GM21526 (cell line): ENCODE measurements at regions not wholly inside any gene's neighbourhood (a gene's known extent, or its start where the extent isn't known, plus 50 kb on each side); places are given as distances from the start of the nearest gene placed in this dataset.
"Not testable (repeated sequence)": the region's sequence is repeated elsewhere in the genome, so short reads cannot be mapped to it uniquely, and the experiment has no call there.

Experiments
- ATAC-seq: cut with Tn5 transposase; IDR thresholded peaks from one replicate; pipeline ENCODE4 v1.9.1; 2021; ENCODE audit warnings: moderate library complexity; ENCODE audit not compliant: unreplicated experiment, low FRiP score

DNA sequence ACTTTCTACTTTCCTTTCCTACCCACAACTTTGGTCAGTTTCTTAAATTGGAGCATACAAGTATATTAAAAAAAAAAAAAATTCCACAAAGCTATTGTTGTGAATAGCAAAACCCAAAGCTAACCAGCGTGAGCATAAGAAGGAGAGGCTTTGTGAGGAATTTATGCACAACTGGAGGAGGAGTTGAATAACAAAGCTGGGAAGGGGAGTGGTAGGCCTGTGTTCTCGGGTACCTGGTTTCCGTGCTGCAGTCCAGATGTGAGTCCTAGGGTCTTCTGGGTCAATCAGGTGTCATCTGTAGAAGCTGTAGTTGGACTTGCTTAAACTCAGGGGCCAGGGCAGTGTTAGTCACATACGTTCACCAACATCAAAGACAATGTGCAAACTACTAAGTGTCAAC, 422.5 kb upstream of the SGCG start:
- ATAC-seq = no peak

DNA sequence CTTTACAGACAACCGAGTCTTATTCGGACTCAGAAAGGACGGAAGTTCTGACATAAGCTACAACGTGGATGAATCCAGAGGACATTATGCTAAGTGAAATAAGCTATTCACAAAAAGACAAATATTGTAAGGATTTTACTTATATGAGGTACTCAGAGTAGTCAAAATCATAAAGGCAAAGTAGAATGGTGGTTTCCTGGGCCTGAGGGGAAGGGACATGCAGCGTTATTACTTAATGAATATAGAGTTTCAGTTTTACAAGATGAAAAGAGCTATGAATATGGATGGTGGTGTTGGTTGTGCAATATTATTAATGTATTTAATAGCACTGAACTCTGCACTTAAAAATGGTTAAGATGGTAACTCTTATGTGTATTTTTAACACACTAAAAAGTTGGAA, 419.1 kb upstream of the SGCG start:
- no peak for ATAC-seq

DNA sequence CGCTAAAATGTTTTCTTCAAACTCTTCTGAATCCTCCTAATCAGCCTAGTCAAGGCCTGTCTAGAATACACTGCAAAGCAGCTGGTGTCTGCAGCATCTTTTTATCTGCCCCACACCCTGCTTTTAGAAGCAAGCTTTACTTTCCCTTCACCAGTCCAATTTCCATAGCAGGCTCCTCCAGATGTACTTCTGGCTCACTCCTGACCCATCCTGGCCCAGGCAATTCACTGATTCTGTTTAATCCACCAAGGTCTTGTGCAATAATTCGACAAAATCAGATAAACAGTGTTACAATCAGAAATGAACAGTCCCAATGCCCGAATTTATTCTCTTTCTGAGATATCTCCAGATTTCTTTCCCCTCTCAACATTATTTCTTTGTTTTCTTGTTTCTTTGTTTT, 415.2 kb upstream of the SGCG start:
- no peak for ATAC-seq

DNA sequence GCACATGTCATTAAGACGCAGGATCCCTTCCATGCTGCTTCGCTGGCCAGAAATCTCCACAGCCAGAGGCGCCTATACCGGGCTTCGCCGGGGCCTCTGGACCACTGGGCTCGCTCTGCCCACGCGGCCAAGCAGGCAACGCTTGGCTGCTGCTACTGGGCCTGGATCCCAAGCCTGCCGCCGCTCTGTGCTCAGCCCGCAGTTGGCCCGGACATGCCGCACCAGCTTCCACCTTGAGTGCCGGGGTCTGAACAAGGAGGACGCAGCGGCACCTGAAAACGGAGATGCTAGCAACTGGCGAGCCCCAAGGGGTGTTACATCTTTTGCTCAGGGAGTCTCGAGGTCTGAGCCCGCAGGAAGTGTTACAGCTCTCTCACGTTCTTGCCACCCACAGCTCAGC, 409.9 kb upstream of the SGCG start:
- ATAC-seq = no peak

DNA sequence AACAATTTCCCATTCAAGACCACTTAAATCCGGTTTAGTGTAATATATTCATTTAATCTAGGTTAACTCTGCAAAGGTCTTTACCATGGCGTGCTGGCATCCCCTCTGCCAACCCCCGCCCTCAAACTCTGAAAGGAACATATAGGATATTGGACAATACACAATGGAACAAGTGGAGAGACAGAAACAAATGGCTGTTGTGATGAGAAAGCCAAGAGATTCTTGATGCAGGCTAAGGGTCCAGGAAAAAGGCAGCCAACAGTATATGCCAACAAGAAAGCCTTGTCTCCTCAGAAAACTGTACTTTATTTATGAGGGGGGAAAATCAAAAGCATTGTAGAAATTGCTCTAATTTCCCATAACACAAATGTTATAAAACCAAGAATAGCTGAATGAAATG, 407.3 kb upstream of the SGCG start:
- no peak for ATAC-seq

DNA sequence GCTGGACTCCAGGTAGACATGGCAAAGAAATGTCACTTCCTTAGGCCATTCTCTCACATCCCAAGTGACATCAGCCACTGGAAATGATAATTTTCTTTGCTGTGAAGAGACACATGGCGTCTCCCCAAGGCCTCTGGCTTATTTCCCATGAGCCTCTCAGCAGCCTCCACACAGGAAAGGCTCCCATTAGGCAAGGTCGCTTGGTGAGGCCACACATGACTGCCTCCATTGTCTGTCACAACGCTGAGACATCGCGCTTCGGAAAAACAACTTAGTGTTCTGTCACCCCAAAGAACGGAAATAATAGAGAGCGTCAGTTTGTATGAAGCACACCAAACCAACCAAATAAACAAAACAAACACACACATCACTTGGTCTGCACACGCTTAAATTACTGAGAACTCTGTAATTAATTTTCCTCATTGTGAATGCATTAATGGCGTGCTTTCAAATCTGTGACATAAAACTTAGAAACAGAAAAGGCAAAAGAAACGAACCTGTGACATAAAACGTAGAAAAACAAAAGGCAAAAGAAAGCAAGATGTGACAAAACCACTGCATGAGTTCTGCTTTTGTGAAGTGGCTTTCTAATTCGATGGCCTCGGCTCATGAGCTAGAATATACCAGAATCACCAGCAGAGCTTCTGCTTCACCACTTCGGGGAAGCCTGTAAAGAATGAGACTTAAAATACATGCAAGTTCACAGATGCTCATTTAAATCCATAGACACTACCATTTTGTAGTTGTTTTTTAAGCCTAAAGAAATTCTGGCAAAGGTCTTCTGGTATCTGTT, 404.2 kb upstream of the SGCG start:
- ATAC-seq = no peak

DNA sequence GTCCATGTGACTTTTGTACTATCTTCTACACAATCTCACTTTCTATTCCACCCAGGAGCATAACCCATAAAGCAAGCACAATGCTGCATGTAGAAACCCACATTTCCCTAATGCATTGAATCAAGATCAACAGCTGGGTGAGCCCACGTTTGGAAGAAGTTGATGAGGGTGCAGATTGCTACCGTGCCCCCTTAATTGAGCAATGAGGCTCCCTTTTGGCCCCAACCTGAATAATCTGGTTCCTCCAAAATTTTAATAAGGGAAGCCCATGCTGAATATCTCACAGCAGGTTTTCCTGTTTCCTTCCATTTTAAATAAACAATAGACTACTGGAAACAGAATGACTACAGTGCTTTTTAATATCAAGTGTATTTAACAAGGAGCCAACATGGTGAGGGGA, 403.6 kb upstream of the SGCG start:
- no peak for ATAC-seq

DNA sequence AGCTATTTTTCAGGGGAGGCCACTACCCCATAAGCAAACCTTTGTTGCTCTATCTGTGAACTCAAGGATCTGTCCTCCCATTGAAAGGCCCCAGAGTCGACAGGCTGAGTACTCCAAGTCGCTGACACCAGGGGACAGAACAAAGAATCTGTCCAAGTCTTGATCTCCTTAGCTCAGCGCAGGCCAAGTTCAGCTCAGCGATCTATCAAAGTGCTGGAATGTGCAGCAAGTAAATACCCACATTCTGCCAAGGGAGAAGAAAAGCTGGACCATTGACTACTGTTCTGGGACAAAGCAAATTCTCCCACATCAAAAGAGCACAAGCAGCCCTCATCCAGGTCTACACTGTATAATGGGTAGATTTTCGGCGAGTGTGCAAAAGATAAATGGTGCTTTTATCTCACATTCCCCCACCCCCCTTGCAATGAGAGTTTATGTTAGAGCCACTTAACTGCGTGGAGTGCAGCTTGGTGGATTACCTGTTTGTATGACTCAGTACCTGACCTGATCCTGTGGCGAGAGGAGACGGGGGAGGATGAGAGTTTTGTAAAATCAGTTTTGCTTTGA, 391.7 kb upstream of the SGCG start:
- no peak for ATAC-seq

DNA sequence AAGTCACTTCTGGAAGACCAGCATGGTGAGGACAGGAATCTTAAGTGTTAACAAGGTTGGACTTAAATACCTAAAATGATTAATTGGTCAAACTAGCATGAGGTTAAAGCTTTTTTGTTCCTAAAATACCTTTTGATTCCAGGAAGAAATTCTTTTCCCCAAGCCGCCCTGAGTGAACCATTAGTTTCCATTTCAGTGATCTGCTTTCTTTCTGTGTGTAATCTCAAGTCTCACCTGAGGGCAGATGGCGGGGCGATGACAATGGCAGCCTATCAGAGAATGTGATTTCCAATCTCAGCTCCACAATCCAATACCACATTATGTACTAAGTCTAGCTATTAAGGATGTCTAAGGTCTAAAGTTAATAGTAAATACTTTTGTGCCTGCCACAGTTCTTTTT, 390.9 kb upstream of the SGCG start:
- no peak for ATAC-seq

DNA sequence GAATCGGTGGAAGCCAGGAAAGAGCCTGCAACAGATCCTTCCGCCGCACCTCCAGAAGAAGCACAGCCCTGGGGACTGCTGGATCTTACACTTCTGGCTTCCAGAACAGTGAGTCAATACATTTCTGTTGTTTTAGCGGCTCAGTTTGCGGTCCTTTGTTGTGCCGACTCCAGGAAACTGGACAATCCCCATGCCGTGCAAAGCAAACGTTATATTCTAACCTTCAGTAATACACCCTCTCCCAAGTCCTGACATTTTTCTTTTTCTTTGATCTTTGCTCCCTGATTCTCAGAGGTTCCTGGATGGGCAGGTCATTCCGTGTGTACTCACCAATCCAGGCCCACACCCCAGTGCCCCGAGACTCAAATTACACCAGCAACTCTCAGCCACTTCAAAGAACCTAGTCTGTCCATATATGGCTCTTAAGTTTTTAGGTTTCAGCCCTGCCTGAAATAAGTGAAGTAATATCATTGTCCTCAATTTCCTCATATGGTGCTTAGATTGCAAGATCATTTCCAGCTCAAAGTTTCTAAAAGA, 387.1 kb upstream of the SGCG start:
- no peak for ATAC-seq

DNA sequence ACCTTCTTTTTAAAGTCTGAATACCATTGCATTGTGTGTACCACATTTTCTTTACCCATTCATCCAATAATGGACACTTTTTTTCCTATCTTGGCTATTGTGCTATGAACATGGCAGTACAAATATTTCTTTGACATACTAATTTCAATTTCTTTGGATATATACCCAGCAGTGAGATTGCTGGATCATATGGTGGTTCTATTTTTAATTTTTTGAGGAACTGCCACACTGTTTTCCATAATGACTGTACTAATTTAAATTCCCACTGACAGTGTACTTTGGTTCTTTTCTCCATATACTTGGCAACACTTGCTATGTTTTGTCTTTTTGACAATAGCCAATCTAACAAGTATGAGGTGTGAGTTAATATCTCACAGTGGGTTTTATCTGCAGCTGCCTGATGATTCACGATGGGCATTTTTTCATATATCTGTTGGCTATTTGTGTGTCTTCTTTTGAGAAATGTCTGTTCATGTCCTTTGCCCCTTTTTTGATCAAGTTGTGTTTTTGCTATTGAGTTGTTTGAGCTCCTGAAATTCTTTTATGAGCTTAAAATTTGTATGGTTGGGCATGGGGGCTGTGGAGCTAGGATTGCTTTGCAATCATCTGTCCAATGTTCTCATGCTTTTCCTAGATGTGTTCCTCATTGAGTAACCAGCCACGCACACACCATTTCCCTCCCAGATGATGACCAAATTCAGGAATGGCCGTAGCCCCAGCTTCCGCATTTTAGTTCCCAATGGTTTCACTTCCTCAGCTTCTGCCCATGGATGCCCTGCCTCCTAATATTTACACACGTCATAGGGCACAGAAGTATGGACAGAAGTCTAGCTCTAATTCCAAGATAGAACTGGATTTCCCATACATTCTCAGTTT, 380.0 kb upstream of the SGCG start:
- ATAC-seq = no peak

DNA sequence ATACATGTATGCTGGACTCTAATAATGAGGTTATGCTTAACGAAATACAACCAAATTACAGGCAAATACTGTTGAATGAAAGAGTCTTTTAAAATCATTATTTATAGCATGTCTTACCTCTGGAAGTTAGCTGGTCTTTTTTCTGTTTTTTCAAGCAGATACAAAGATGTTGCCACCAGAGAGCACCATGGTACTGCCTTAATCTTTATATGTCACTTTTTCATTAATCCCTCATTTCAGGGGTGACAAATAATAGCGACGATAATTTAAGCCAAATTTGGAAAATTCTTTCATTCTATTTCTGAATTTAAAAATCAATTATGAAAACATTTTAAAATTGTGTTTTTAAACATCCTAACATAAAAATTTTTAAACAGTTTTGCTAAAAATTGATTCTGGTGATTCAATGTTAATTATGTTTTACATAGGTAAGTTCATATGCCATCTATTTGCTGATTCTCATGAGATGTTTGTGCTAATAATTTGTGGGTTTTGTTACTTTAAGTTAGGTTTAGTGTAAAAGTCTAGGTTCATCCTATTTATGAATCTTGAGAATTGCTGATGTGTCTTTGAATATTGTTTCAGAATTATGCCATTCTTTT, 379.3 kb upstream of the SGCG start:
- no peak for ATAC-seq

DNA sequence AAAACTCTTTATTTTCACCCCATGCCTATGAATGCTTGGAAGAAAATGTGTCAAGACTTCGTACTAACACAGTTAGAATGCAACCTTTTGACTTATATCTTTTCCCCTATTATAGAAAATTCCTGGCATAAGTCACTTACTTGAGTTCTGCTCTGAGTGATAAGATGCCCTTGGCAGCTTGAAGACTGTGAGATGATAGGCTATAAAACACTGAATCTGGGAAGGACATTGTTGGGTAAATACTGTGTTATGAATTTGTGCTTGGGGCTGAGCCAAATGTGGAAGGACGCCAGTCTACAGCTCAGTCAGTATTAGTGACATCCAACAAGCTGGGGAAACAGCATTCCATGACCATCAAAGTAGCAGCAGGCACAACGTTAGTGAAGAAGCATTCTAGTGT, 368.0 kb upstream of the SGCG start:
- no peak for ATAC-seq

DNA sequence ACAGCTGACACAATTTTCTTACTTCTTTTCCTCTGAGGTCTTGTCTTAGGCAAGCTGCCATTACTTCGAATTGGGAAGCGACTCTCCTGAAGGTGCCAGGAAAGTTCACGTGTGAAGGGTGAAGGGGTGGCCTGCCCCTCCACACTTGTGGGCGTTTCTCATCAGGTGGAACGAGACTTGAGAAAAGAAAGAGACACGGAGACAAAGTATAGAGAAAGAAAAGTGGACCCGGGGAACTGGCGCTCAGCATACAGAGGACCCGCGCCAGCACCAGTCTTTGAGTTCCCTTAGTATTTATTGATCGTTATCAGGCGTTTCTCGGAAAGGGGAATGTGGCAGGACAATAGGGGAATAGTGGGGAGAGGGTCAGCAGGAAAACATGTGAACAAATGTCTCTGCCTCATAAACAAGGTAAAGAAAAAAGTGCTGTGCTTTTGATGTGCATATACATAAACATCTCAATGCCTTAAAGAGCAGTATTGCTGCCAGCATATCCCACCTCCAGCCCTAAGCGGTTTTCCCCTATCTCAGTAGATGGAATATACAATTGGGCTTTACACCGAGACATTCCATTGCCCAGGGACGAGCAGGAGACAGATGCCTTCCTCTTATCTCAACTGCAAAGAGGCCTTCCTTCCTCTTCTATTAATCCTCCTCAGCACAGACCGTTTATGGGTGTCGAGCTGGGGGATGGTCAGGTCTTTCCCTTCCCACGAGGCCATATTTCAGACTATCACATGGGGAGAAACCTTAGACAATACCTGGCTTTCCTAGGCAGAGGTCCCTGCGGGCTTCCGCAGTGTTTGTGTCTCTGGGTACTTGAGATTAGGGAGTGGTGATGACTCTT, 367.0 kb upstream of the SGCG start:
- not testable (repeated sequence) for ATAC-seq

DNA sequence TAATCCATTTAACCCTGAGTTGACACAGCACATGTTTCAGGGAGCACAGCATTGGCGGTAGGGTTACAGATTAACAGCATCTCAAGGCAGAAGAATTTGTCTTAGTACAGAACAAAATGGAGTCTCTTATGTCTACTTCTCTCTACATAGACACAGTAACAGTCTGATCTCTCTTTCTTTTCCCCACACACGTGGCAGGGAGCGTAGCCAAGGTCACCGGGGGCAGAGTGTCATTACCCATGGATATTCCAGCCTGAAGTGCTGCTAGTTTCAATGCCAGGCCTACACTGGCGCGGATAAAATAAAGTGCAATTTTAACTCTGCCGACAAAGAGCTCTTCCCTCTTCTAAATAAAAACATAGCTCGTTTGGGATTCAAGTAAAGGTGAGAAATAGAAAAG, 366.3 kb upstream of the SGCG start:
- ATAC-seq = not testable (repeated sequence)

DNA sequence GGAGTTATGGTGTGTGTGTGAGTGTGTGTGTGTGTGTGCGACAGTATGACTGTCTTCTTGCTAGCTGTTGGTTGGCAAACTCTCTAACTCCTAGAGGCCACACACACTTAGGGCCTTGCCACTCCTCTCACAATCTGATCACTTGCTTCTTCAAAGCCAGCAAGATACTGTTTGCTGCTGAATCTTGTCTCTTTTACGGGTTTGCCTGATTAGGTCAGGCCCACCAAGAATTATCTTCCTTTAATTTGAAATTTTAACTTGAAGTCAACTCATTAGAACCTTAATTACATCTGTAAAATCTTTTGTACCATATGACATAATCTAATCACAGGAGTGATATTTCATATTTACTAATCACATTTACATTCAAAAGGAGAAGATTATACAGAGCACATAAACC, 359.2 kb upstream of the SGCG start:
- no peak for ATAC-seq

DNA sequence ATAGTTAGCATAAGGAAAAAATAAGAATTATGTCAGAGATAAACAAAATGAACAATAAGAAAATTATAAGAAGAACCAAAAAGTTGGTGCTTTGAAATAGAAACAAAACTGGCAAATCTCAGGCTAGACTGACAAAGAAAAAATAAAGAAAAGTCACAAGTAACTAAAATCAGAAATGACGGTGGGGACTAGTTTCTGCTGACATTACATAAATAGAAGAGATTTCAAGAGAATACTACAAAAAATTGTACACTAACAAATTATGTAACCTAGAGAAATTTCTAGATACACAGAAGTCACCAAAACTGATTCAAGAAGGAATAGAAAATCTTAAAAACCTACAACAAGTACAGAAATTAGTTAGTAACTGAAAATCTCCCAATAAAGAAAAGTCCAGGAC, 355.6 kb upstream of the SGCG start:
- ATAC-seq = no peak

DNA sequence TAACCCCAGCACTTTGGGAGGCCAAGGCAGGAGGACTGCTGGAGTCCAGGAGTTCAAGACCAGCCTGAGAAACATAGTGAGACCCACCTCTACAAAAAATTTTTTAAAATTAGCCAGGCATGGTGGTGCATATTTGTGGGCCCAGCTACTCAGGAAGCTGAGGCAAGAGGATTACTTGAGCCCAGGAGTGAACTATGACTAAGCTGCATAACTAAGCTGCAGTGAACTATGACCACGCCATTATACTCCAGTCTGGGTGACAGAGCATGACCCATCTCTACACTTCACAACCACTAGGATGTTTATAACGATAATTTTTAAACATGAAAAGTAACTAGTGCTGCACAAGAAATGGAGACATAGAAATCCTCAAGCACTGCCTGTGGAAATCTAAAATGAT, 352.7 kb upstream of the SGCG start:
- no peak for ATAC-seq

DNA sequence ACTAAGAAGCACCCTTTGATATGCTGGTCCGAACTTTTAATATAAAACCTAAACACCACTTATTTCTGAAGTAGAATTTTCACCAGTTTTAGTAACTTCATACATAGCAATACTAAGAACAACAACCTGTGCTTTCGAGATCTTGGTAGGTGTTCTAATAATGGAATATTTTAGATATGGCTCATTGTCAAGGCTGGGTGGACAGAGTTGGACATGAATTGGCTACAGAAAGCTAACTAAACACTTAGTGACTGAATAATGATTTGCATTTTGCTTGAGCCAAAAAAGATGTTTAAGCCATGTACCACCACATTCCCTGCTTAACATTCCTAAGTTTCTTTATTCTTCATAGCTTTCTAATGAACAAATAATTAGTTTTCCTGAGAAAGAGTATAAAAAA, 344.3 kb upstream of the SGCG start:
- ATAC-seq = no peak

DNA sequence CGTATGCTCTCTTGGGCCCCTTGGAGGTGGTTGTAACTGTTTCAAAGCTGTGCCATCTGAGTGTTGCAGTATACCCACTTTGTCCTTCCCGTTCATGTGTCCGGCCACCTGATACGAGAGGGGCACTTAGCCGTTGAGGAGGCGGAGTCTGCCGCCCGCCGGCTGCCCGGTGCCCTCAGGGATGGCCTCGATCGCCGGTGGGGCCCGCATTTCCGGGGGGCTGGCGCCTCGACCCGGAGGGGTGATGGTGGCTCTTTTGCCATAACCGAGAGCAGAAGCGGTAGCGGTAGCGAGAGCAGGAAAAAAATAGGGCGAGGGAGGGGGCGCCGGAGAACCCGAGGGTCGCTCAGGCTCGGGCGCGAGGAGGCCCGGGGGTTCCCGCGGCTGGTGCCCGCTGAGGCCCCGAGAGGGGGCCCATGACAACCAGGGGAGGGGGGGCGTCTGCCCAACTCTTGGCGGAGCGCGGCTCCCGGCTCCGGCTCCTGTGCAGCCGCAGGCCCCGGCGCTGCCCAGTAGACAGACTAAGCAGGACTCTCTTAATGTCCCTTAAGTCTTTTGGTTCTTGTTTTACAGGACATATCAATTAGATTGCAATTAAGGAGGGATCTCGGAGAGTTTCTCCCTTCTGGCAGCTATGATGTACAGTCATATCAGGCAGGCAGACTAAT, 342.7 kb upstream of the SGCG start:
- ATAC-seq = no peak
